Transverse colon (tissue), 4 donors: ENCODE measurements at regions not wholly inside any gene's neighbourhood (a gene's known extent, or its start where the extent isn't known, plus 50 kb on each side); places are given as distances from the start of the nearest gene placed in this dataset.

Source experiments
- EP300 ChIP-seq: sonication (generic); formaldehyde crosslinking; IDR thresholded peaks from one replicate; pipeline ENCODE4 v1.6.1; 2017; ENCODE audit warnings: antibody characterized with exemption, low read depth
- POLR2A ChIP-seq: fragments of 450-650 bp; IDR thresholded peaks from one replicate; pipeline ENCODE4 v1.6.1; 2016; ENCODE audit warnings: antibody characterized with exemption, mild to moderate bottlenecking, moderate library complexity
- POLR2AphosphoS5 ChIP-seq, 3 donors: sonication (generic); formaldehyde crosslinking; IDR thresholded peaks; one replicate each; pipeline ENCODE4 v1.6.1; 2016; ENCODE audit warnings: antibody characterized with exemption in 3 of 3
- TF ChIP-seq, protein P1 (sequence below), 5 experiments: fragments of 200-600 bp in 3 of 5; fragments of 450-650 bp in 2 of 5; sonication (generic) in 3 of 5; IDR thresholded peaks; 1 replicate in 2 of 5; 2 replicates in 3 of 5; pipeline ENCODE4 v1.5.1; 2016 to 2017; ENCODE audit warnings: antibody characterized with exemption in 5 of 5, inconsistent platforms in 3 of 5, mild to moderate bottlenecking in 2 of 5, moderate library complexity in 1 of 5

DNA sequence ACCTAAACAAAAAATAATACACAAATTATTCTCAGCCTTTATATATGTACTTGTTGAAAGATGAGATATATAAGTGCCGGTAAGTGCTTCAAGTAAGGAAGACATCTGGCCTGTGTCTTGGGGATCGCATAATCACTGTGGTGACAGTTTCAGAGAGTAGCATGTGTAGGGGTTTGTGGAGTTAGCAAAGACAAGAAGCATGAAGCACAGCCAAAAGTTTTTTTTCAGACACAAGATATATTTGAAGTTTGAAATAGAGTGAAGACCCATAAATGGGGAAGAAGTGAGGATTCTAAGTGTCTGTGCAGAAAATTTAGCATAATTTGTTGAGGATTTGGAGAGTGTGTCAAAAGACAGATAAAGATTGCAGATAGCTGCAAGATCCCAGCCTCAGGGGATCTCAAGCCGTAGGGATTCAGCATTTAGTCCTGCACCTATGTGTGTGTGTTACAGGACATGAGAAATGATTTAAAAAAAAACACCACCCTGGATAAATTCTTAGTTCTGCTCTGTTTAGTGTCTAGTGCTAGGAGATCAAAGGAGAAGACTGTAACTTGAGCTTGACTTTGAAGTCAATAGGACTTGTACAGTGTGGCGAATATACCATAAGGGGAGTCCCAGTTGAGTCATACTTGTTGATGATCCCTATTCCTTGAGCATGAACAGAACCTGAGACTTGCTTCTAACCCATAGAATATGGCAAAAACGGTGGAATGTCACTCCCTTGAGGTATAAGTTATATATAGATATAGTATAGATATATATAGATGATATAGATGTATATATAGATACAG is 123.9 kb upstream of the GRM7 start:
- TF ChIP-seq, protein P1, sequence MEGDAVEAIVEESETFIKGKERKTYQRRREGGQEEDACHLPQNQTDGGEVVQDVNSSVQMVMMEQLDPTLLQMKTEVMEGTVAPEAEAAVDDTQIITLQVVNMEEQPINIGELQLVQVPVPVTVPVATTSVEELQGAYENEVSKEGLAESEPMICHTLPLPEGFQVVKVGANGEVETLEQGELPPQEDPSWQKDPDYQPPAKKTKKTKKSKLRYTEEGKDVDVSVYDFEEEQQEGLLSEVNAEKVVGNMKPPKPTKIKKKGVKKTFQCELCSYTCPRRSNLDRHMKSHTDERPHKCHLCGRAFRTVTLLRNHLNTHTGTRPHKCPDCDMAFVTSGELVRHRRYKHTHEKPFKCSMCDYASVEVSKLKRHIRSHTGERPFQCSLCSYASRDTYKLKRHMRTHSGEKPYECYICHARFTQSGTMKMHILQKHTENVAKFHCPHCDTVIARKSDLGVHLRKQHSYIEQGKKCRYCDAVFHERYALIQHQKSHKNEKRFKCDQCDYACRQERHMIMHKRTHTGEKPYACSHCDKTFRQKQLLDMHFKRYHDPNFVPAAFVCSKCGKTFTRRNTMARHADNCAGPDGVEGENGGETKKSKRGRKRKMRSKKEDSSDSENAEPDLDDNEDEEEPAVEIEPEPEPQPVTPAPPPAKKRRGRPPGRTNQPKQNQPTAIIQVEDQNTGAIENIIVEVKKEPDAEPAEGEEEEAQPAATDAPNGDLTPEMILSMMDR (IDR thresholded peaks at IDR 0.05): no peak
- TF ChIP-seq POLR2AphosphoS5 (IDR thresholded peaks at IDR 0.05) (no peak), POLR2A (no peak), EP300 (no peak)
